PC-9 (cell line): ENCODE measurements at regions not wholly inside any gene's neighbourhood (a gene's known extent, or its start where the extent isn't known, plus 50 kb on each side); places are given as distances from the start of the nearest gene placed in this dataset.

Experiments used
- CTCF ChIP-seq: fragments of 200-600 bp; sonication (generic); conservative IDR thresholded peaks from 2 replicates; pipeline ENCODE4 v1.6.1; 2017; ENCODE audit warnings: mixed run types, antibody characterized with exemption, mild to moderate bottlenecking, moderate library complexity
- EZH2 ChIP-seq: fragments of 200-600 bp; sonication (generic); IDR thresholded peaks from 2 replicates; pipeline ENCODE4 v1.8.0; 2017; ENCODE audit warnings: antibody characterized with exemption, low read depth

- TF ChIP-seq CTCF = peak; percentile 37; the same call in 1 of the 2 replicates
- TF ChIP-seq EZH2 = no peak
These were observed 822.1 kb upstream of the GALNTL6 start for GRCh38 chr4:170990989-170991589.
